ENCODE measurements at regions not wholly inside any gene's neighbourhood (a gene's known extent, or its start where the extent isn't known, plus 50 kb on each side); places are given as distances from the start of the nearest gene placed in this dataset.

- TF ChIP-seq TEAD4 (IDR thresholded peaks at IDR 0.05) (no peak), EP300 (IDR thresholded peaks at IDR 0.05; ENCODE audit: borderline replicate concordance) (no peak), NFIC (IDR thresholded peaks at IDR 0.05) (no peak), FOXM1 (IDR thresholded peaks at IDR 0.05; ENCODE audit: borderline replicate concordance, low read depth) (no peak), RAD21 (IDR thresholded peaks at IDR 0.05; ENCODE audit: low read depth) (no peak), EGR1 (IDR thresholded peaks at IDR 0.05) (no peak)
- TF ChIP-seq, protein P1, sequence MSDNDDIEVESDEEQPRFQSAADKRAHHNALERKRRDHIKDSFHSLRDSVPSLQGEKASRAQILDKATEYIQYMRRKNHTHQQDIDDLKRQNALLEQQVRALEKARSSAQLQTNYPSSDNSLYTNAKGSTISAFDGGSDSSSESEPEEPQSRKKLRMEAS (IDR thresholded peaks at IDR 0.05), result no peak
These were observed 59.5 kb upstream of the IGF1 start for GRCh38 chr12:102539651-102540553.

GRCh38 chr12:102535306-102535705 lies 54.9 kb upstream of the IGF1 start:
- TF ChIP-seq CEBPB (IDR thresholded peaks at IDR 0.05) (no peak), FOXM1 (IDR thresholded peaks at IDR 0.05; ENCODE audit: borderline replicate concordance, low read depth) (no peak), TAF1 (IDR thresholded peaks at IDR 0.05; ENCODE audit: low read depth) (no peak), NFIC (IDR thresholded peaks at IDR 0.05) (no peak), ZBTB7A (IDR thresholded peaks at IDR 0.05; ENCODE audit: low read depth) (no peak), CREB1 (IDR thresholded peaks at IDR 0.05; ENCODE audit: low read depth) (no peak), EP300 (IDR thresholded peaks at IDR 0.05; ENCODE audit: borderline replicate concordance) (no peak), TEAD4 (IDR thresholded peaks at IDR 0.05) (no peak), YY1 (IDR thresholded peaks at IDR 0.05; ENCODE audit: low read depth) (no peak)
- TF ChIP-seq, protein P1 (IDR thresholded peaks at IDR 0.05), result no peak
- TF ChIP-seq, protein P2, sequence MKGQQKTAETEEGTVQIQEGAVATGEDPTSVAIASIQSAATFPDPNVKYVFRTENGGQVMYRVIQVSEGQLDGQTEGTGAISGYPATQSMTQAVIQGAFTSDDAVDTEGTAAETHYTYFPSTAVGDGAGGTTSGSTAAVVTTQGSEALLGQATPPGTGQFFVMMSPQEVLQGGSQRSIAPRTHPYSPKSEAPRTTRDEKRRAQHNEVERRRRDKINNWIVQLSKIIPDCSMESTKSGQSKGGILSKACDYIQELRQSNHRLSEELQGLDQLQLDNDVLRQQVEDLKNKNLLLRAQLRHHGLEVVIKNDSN (IDR thresholded peaks at IDR 0.05), result no peak
- TF ChIP-seq, protein P3, sequence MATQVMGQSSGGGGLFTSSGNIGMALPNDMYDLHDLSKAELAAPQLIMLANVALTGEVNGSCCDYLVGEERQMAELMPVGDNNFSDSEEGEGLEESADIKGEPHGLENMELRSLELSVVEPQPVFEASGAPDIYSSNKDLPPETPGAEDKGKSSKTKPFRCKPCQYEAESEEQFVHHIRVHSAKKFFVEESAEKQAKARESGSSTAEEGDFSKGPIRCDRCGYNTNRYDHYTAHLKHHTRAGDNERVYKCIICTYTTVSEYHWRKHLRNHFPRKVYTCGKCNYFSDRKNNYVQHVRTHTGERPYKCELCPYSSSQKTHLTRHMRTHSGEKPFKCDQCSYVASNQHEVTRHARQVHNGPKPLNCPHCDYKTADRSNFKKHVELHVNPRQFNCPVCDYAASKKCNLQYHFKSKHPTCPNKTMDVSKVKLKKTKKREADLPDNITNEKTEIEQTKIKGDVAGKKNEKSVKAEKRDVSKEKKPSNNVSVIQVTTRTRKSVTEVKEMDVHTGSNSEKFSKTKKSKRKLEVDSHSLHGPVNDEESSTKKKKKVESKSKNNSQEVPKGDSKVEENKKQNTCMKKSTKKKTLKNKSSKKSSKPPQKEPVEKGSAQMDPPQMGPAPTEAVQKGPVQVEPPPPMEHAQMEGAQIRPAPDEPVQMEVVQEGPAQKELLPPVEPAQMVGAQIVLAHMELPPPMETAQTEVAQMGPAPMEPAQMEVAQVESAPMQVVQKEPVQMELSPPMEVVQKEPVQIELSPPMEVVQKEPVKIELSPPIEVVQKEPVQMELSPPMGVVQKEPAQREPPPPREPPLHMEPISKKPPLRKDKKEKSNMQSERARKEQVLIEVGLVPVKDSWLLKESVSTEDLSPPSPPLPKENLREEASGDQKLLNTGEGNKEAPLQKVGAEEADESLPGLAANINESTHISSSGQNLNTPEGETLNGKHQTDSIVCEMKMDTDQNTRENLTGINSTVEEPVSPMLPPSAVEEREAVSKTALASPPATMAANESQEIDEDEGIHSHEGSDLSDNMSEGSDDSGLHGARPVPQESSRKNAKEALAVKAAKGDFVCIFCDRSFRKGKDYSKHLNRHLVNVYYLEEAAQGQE (IDR thresholded peaks at IDR 0.05; ENCODE audit: low read depth), result no peak

- TF ChIP-seq YY1 (IDR thresholded peaks at IDR 0.05; ENCODE audit: low read depth) (no peak), EGR1 (IDR thresholded peaks at IDR 0.05) (no peak), TCF12 (IDR thresholded peaks at IDR 0.05; ENCODE audit: low read depth) (no peak), CREB1 (IDR thresholded peaks at IDR 0.05; ENCODE audit: low read depth) (no peak), FOXM1 (IDR thresholded peaks at IDR 0.05; ENCODE audit: borderline replicate concordance, low read depth) (no peak)
- TF ChIP-seq, protein P1 (IDR thresholded peaks at IDR 0.05), result no peak
- TF ChIP-seq, protein P2 (IDR thresholded peaks at IDR 0.05), result no peak
These were observed 54.5 kb upstream of the IGF1 start for GRCh38 chr12:102534899-102535298.

- TF ChIP-seq RAD21 (IDR thresholded peaks at IDR 0.05; ENCODE audit: low read depth) (no peak), NFIC (IDR thresholded peaks at IDR 0.05) (no peak), EP300 (IDR thresholded peaks at IDR 0.05; ENCODE audit: borderline replicate concordance) (no peak), TCF12 (IDR thresholded peaks at IDR 0.05; ENCODE audit: low read depth) (no peak), TEAD4 (IDR thresholded peaks at IDR 0.05) (no peak), ZBTB7A (IDR thresholded peaks at IDR 0.05; ENCODE audit: low read depth) (no peak), TAF1 (IDR thresholded peaks at IDR 0.05; ENCODE audit: low read depth) (no peak), CEBPB (IDR thresholded peaks at IDR 0.05) (no peak)
- TF ChIP-seq, protein P3 (IDR thresholded peaks at IDR 0.05; ENCODE audit: low read depth), result no peak
- TF ChIP-seq, protein P2 (IDR thresholded peaks at IDR 0.05), result no peak
These were observed 53.3 kb upstream of the IGF1 start for GRCh38 chr12:102533483-102534215.

Data from Ishikawa (cell line).